Neural progenitor cell (in vitro differentiated cells): ENCODE measurements at regions not wholly inside any gene's neighbourhood (a gene's known extent, or its start where the extent isn't known, plus 50 kb on each side); places are given as distances from the start of the nearest gene placed in this dataset.

ENCODE experiments used
- DNase-seq: peaks from one replicate; pipeline ENCODE4 v3.0.0-alpha.2; 2016; ENCODE audit warnings: low spot score
- H2AFZ ChIP-seq: fragments of 200-600 bp; sonication (generic); replicated peaks from 2 replicates; pipeline ENCODE4 v1.6.1; 2016; ENCODE audit warnings: antibody characterized with exemption
- H3F3A ChIP-seq: fragments of 200-600 bp; sonication (generic); 2 replicates; pipeline ENCODE4 v1.6.1; 2016; ENCODE audit warnings: antibody characterized with exemption, low read depth
- H3K27ac ChIP-seq: fragments of 200-600 bp; sonication (generic); 2 replicates; pipeline ENCODE4 v1.5.1; 2016; ENCODE audit warnings: mild to moderate bottlenecking
- H3K27me3 ChIP-seq: fragments of 200-600 bp; sonication (generic); 2 replicates; pipeline ENCODE4 v1.6.1; 2016; ENCODE audit warnings: mild to moderate bottlenecking, moderate library complexity
- H3K36me3 ChIP-seq: fragments of 200-600 bp; sonication (generic); 2 replicates; pipeline ENCODE4 v1.5.1; 2016
- H3K4me1 ChIP-seq: fragments of 200-600 bp; sonication (generic); 2 replicates; pipeline ENCODE4 v1.6.1; 2016; ENCODE audit warnings: mixed run types
- H3K4me2 ChIP-seq: fragments of 200-600 bp; sonication (generic); 2 replicates; pipeline ENCODE4 v1.6.1; 2016
- H3K4me3 ChIP-seq: fragments of 200-600 bp; sonication (generic); 2 replicates; pipeline ENCODE4 v1.5.1; 2016
- H3K79me2 ChIP-seq: fragments of 200-600 bp; sonication (generic); 2 replicates; pipeline ENCODE4 v1.6.1; 2016; ENCODE audit warnings: low read depth
- H3K9ac ChIP-seq: fragments of 200-600 bp; sonication (generic); 2 replicates; pipeline ENCODE4 v1.6.1; 2016
- H3K9me3 ChIP-seq: fragments of 200-600 bp; sonication (generic); 2 replicates; pipeline ENCODE4 v1.5.1; 2016; ENCODE audit warnings: low read depth
- H4K20me1 ChIP-seq: fragments of 200-600 bp; sonication (generic); 2 replicates; pipeline ENCODE4 v1.6.1; 2016; ENCODE audit warnings: low read depth
- H3K27ac Mint-ChIP-seq: 3 replicates; pipeline ENCODE4 v1.8.0; 2021; ENCODE audit warnings: mixed read lengths
- H3K27me3 Mint-ChIP-seq: 2 replicates; pipeline ENCODE4 v1.8.0; 2022; ENCODE audit warnings: low read depth, mild to moderate bottlenecking, inconsistent platforms, moderate library complexity, mixed read lengths; ENCODE audit not compliant: insufficient read depth
- H3K36me3 Mint-ChIP-seq: 3 replicates; pipeline ENCODE4 v1.8.0; 2021; ENCODE audit warnings: mixed read lengths
- H3K4me1 Mint-ChIP-seq: 3 replicates; pipeline ENCODE4 v1.8.0; 2021; ENCODE audit warnings: mixed read lengths
- H3K4me3 Mint-ChIP-seq: 3 replicates; pipeline ENCODE4 v1.8.0; 2021; ENCODE audit warnings: mild to moderate bottlenecking, moderate library complexity, mixed read lengths
- H3K9me3 Mint-ChIP-seq: 3 replicates; pipeline ENCODE4 v1.8.0; 2020; ENCODE audit warnings: mixed read lengths
- EZH2 ChIP-seq: fragments of 200-600 bp; sonication (generic); IDR thresholded peaks from 2 replicates; pipeline ENCODE4 v1.6.1; 2017; ENCODE audit warnings: antibody characterized with exemption, mild to moderate bottlenecking, moderate library complexity
- EZH2phosphoT487 ChIP-seq: fragments of 200-600 bp; sonication (generic); IDR thresholded peaks from 2 replicates; pipeline ENCODE4 v1.6.1; 2017; ENCODE audit warnings: antibody characterized with exemption
- TF ChIP-seq, protein P1 (sequence below): fragments of 200-600 bp; sonication (generic); IDR thresholded peaks from 2 replicates; pipeline ENCODE4 v1.5.1; 2017; ENCODE audit warnings: antibody characterized with exemption, mild to moderate bottlenecking

DNA sequence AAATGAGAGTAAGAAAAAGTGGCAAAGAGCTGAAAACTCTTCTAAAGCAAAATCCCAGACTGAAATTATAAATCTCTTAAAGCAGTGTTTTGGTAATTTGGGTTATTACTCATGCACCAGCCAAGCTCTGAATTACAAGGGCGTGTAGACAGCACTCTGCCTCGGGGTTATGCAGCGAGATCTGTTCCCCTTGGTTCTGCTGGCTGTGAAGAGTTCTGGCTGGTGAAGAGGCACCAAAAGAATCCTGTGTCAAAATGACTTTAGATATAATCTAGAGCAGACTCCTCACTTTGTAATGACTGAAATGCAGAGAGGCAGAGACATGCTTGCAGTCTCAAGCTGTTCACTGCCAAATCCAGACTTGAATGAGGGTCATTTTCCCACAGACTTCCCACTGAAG lies 461.8 kb upstream of the CXADR start:
- Mint-ChIP-seq H3K27me3 (no peaks in the 10 kb centered on the region), H3K36me3 (peaks cover 3% of the 10 kb centered on the region), H3K9me3 (peaks cover 11% of the 10 kb centered on the region), H3K4me3 (no peak overlapping the region), H3K27ac (peak overlapping the region; percentile 85), H3K4me1 (peaks cover 39% of the 10 kb centered on the region)
- no peak for TF ChIP-seq EZH2
- TF ChIP-seq, protein P1, sequence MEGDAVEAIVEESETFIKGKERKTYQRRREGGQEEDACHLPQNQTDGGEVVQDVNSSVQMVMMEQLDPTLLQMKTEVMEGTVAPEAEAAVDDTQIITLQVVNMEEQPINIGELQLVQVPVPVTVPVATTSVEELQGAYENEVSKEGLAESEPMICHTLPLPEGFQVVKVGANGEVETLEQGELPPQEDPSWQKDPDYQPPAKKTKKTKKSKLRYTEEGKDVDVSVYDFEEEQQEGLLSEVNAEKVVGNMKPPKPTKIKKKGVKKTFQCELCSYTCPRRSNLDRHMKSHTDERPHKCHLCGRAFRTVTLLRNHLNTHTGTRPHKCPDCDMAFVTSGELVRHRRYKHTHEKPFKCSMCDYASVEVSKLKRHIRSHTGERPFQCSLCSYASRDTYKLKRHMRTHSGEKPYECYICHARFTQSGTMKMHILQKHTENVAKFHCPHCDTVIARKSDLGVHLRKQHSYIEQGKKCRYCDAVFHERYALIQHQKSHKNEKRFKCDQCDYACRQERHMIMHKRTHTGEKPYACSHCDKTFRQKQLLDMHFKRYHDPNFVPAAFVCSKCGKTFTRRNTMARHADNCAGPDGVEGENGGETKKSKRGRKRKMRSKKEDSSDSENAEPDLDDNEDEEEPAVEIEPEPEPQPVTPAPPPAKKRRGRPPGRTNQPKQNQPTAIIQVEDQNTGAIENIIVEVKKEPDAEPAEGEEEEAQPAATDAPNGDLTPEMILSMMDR: no peak
- TF ChIP-seq EZH2phosphoT487: no peak
- Histone ChIP-seq H3K9ac (no peak overlapping the region), H3K27me3 (no peaks in the 10 kb centered on the region), H3K9me3 (no peaks in the 10 kb centered on the region), H3K79me2 (no peaks in the 10 kb centered on the region), H4K20me1 (no peaks in the 10 kb centered on the region), H3F3A (no peaks in the 10 kb centered on the region), H3K27ac (no peak overlapping the region), H2AFZ (peak overlapping the region; percentile 10), H3K4me1 (peaks cover 15% of the 10 kb centered on the region), H3K4me2 (no peak overlapping the region), H3K4me3 (no peak overlapping the region), H3K36me3 (no peaks in the 10 kb centered on the region)
- DNase-seq: no peak

GRCh38 chr21:17053321-17053720 lies 459.5 kb upstream of the CXADR start:
- Mint-ChIP-seq H3K9me3 (peaks cover under 1% of the 10 kb centered on the region), H3K36me3 (no peaks in the 10 kb centered on the region), H3K27ac (peak overlapping the region; percentile 7), H3K4me3 (no peak overlapping the region), H3K4me1 (peaks cover 39% of the 10 kb centered on the region), H3K27me3 (no peaks in the 10 kb centered on the region)
- Histone ChIP-seq H3K4me3 (no peak overlapping the region), H3K27ac (no peak overlapping the region), H3K79me2 (no peaks in the 10 kb centered on the region), H3K4me1 (peaks cover 15% of the 10 kb centered on the region), H3K9me3 (no peaks in the 10 kb centered on the region), H4K20me1 (no peaks in the 10 kb centered on the region), H2AFZ (no peak overlapping the region), H3K36me3 (no peaks in the 10 kb centered on the region), H3F3A (no peaks in the 10 kb centered on the region), H3K4me2 (no peak overlapping the region), H3K27me3 (no peaks in the 10 kb centered on the region), H3K9ac (no peak overlapping the region)
- DNase-seq: no peak
- TF ChIP-seq EZH2phosphoT487: no peak
- TF ChIP-seq, protein P1: no peak
- TF ChIP-seq EZH2: no peak

GRCh38 chr21:17059936-17060335 lies 452.9 kb upstream of the CXADR start:
- H3K4me1 Mint-ChIP-seq: peaks cover 13% of the 10 kb centered on the region
- DNase-seq: no peak
- no peaks in the 10 kb centered on the region for H3F3A ChIP-seq
- H3K4me3 Mint-ChIP-seq: no peak overlapping the region
- H3K27me3 ChIP-seq: no peaks in the 10 kb centered on the region
- no peaks in the 10 kb centered on the region for H3K9me3 ChIP-seq
- H3K36me3 ChIP-seq: no peaks in the 10 kb centered on the region
- no peak overlapping the region for H3K27ac Mint-ChIP-seq
- peaks cover 5% of the 10 kb centered on the region for H3K9me3 Mint-ChIP-seq
- H3K79me2 ChIP-seq: no peaks in the 10 kb centered on the region
- no peak overlapping the region for H3K27ac ChIP-seq
- H3K4me2 ChIP-seq: no peak overlapping the region
- no peak overlapping the region for H2AFZ ChIP-seq
- H3K4me3 ChIP-seq: no peak overlapping the region
- H3K4me1 ChIP-seq: peaks cover 5% of the 10 kb centered on the region
- H3K9ac ChIP-seq: no peak overlapping the region
- H3K36me3 Mint-ChIP-seq: no peaks in the 10 kb centered on the region
- H3K27me3 Mint-ChIP-seq: no peaks in the 10 kb centered on the region
- TF ChIP-seq EZH2: no peak
- TF ChIP-seq, protein P1: no peak
- no peak for TF ChIP-seq EZH2phosphoT487
- H4K20me1 ChIP-seq: no peaks in the 10 kb centered on the region
